Sigmoid colon (tissue), 6 donors: ENCODE measurements at regions not wholly inside any gene's neighbourhood (a gene's known extent, or its start where the extent isn't known, plus 50 kb on each side); places are given as distances from the start of the nearest gene placed in this dataset.
A peak's percentile ranks its signal among the peaks of the same experiment; 100 is the strongest.

Experiments
- DNase-seq: peaks from one replicate; pipeline ENCODE4 v3.0.0-alpha.2; 2019
- H3K27ac ChIP-seq, 4 donors: fragments of 200-600 bp; sonication (generic); one replicate each; pipeline ENCODE4 v1.5.1; 2016 to 2019; ENCODE audit warnings: mild to moderate bottlenecking in 1 of 4
- H3K27me3 ChIP-seq, 3 donors: fragments of 200-600 bp; sonication (generic); one replicate each; pipeline ENCODE4 v1.5.1; 2019; ENCODE audit warnings: mild to moderate bottlenecking in 1 of 3
- H3K36me3 ChIP-seq, 4 donors: fragments of 200-600 bp; sonication (generic); one replicate each; pipeline ENCODE4 v1.5.1; 2016 to 2019
- H3K4me1 ChIP-seq, 4 donors: fragments of 200-600 bp; sonication (generic); one replicate each; pipeline ENCODE4 v1.5.1; 2017 to 2019
- H3K4me3 ChIP-seq, 4 donors: fragments of 200-600 bp; sonication (generic); one replicate each; pipeline ENCODE4 v1.5.1; 2017 to 2019; ENCODE audit warnings: mild to moderate bottlenecking in 2 of 4, moderate library complexity in 1 of 4
- H3K9me3 ChIP-seq, 4 donors: fragments of 200-600 bp in 3 of 4; sonication (generic) in 3 of 4; one replicate each; pipeline versions ENCODE4 v1.5.1 to v1.6.1; 2013 to 2019
- EP300 ChIP-seq, 4 donors: sonication (generic); formaldehyde crosslinking; IDR thresholded peaks; one replicate each; pipeline ENCODE4 v1.6.1; 2017; ENCODE audit warnings: antibody characterized with exemption in 4 of 4
- POLR2A ChIP-seq, 2 donors: fragments of 450-650 bp; IDR thresholded peaks; one replicate each; pipeline ENCODE4 v1.6.1; 2016; ENCODE audit warnings: antibody characterized with exemption in 2 of 2, mild to moderate bottlenecking in 2 of 2, moderate library complexity in 2 of 2
- POLR2AphosphoS5 ChIP-seq, 4 donors: sonication (generic); formaldehyde crosslinking; IDR thresholded peaks; one replicate each; pipeline ENCODE4 v1.6.1; 2017; ENCODE audit warnings: antibody characterized with exemption in 4 of 4
- WGBS, 2 donors: extraction: QIAGEN DNeasy Blood & Tissue Kit; methylation state at CpG; one replicate each; pipeline ENCODE4 v1.1.7; 2013; 5-methylcytosine and 5-hydroxymethylcytosine counted together
- intact Hi-C: fragments of 100-400 bp; cut with DNase I; formaldehyde crosslinking; loops from one replicate; pipeline ENCODE4 v1.15.1; 2023
- TF ChIP-seq, protein P1 (sequence below), 4 experiments: fragments of 450-650 bp in 3 of 4; fragments of 200-600 bp in 1 of 4; IDR thresholded peaks; one replicate each; pipeline ENCODE4 v1.5.1; 2016 to 2019; ENCODE audit warnings: antibody characterized with exemption in 4 of 4, mild to moderate bottlenecking in 3 of 4, moderate library complexity in 2 of 4
- donor health status: healthy with polysubstance abuse.
- donor health status: healthy.

DNA sequence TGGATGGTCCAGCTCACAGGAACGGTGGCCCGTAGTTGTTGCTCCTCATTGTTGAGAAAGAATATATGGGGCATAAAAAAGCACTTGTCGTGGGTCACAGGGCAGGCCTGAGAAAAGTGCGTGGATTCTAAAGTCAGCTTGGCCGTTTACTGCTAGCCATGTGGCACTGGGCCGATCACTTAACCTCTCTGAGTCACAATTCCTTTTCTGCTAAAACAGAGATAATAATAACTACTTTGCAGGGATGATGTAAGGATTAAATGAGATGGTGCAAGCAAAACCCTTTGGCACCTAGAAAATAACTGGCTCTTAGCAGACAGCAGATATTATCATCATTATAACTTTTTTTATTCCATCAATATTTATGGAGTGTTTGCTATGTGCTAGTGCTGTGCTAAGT lies 579.7 kb downstream of the CCDC171 start:
- Histone ChIP-seq H3K27ac (no peak overlapping the region), H3K4me1 (no peaks in the 10 kb centered on the region), H3K36me3 (no peaks in the 10 kb centered on the region), H3K27me3 (no peaks in the 10 kb centered on the region), H3K9me3 (no peaks in the 10 kb centered on the region), H3K4me3 (no peak overlapping the region)
- no peak for DNase-seq
- intact Hi-C loops = loop anchor here (10.0 kb wide), 1 partner anchor 258 kb away; no protein-coding TSS in a partner anchor
- WGBS, 2 donors = 71 to 85% methylated on average over 6 of the region's 6 CpGs
- TF ChIP-seq, protein P1, sequence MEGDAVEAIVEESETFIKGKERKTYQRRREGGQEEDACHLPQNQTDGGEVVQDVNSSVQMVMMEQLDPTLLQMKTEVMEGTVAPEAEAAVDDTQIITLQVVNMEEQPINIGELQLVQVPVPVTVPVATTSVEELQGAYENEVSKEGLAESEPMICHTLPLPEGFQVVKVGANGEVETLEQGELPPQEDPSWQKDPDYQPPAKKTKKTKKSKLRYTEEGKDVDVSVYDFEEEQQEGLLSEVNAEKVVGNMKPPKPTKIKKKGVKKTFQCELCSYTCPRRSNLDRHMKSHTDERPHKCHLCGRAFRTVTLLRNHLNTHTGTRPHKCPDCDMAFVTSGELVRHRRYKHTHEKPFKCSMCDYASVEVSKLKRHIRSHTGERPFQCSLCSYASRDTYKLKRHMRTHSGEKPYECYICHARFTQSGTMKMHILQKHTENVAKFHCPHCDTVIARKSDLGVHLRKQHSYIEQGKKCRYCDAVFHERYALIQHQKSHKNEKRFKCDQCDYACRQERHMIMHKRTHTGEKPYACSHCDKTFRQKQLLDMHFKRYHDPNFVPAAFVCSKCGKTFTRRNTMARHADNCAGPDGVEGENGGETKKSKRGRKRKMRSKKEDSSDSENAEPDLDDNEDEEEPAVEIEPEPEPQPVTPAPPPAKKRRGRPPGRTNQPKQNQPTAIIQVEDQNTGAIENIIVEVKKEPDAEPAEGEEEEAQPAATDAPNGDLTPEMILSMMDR (IDR thresholded peaks at IDR 0.05) = no peak
- TF ChIP-seq EP300 (IDR thresholded peaks at IDR 0.05) = no peak
- TF ChIP-seq POLR2A (IDR thresholded peaks at IDR 0.05) = no peak
- TF ChIP-seq POLR2AphosphoS5 (IDR thresholded peaks at IDR 0.05) = no peak

DNA sequence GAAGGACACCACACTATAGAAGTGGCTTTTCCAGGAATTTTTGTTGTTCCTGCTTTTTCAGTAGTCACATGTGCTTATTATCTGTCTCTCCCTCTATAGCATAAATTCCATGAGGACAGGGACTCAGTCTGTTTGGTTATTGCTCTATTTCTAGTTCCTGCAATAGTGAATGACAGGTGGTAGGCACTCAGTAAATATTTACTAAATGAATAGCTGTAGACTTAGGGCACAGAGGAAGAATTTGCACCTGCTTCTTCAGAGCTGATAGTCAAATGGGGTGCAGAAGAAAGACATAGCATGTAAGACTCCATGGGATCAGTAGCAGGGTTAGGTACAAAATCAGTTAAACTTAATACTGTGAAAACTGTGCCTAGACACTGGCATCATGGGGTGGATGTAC lies 580.2 kb downstream of the CCDC171 start:
- no peaks in the 10 kb centered on the region for H3K27me3 ChIP-seq
- H3K4me3 ChIP-seq = no peak overlapping the region
- intact Hi-C loops = loop anchor here (10.0 kb wide), 1 partner anchor 258 kb away; no protein-coding TSS in a partner anchor
- H3K27ac ChIP-seq = no peak overlapping the region
- no peak for DNase-seq
- no peaks in the 10 kb centered on the region for H3K4me1 ChIP-seq
- H3K9me3 ChIP-seq = no peaks in the 10 kb centered on the region
- no peaks in the 10 kb centered on the region for H3K36me3 ChIP-seq
- TF ChIP-seq POLR2AphosphoS5 (IDR thresholded peaks at IDR 0.05) (no peak), EP300 (IDR thresholded peaks at IDR 0.05) (no peak), POLR2A (IDR thresholded peaks at IDR 0.05) (no peak)
- TF ChIP-seq, protein P1 (IDR thresholded peaks at IDR 0.05) = no peak

DNA sequence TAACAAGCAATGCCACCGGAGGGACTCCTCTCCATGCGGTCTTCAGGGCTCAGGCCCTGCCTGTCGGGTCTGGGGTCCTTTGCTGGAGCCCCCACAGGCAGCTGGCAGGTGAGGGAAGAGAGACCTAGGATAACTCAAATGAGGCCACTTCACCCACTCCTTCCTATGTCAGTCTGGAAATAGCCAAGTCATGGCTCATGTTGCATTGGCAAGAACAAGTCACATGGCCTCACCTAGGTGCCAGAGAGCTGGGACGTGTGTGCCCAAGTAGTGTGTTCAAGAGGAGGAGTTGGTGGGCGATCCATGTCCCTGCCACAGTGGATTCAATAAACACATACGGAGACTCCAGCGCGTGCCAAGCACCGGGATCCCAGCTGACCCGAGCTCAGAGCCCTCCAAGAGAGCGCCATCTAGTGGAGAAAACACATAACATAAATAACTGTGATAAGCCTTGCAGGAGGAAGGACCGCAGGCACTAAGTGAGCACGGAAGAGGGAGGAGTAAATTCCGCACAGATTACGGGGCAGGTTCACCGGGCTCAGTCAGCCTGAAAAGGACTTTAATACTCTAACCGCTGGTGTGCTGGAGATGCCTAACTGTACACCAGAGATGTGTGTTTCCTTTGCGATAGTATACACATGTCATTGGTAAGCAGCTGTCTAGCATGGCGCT lies 580.8 kb downstream of the CCDC171 start:
- intact Hi-C loops = loop anchor here (10.0 kb wide), 1 partner anchor 259 kb away; no protein-coding TSS in a partner anchor

DNA sequence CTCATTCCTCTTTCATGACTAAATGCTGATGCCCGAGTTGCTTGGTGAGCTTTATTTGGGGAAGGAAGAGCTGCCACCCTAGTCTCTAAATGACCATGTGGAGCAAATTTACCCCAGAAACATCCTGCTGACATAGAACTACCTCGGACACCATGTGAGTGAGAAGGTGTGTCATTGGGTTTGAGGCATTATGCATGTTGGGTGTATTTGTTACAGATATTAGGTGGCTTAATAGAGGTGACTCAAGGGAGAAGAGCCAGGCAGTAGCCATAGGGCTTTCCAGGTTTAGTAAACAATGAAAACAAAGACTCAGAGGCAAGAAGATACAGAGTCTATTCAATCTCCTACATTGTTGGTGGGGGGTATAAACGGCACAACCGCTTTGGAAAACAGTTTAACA lies 581.5 kb downstream of the CCDC171 start:
- no peak overlapping the region for H3K4me3 ChIP-seq
- TF ChIP-seq, protein P1 (IDR thresholded peaks at IDR 0.05) = no peak
- no peak for TF ChIP-seq EP300 (IDR thresholded peaks at IDR 0.05)
- TF ChIP-seq POLR2AphosphoS5 (IDR thresholded peaks at IDR 0.05) = no peak
- H3K9me3 ChIP-seq = no peaks in the 10 kb centered on the region
- H3K27ac ChIP-seq = no peak overlapping the region
- DNase-seq = no peak
- no peaks in the 10 kb centered on the region for H3K4me1 ChIP-seq
- intact Hi-C loops = loop anchor here (10.0 kb wide), 1 partner anchor 260 kb away; no protein-coding TSS in a partner anchor
- H3K36me3 ChIP-seq = no peaks in the 10 kb centered on the region
- 86 to 87% methylated on average over 4 of the region's 4 CpGs for WGBS, 2 donors
- H3K27me3 ChIP-seq = no peaks in the 10 kb centered on the region

More for the DNA sequence above, 580.8 kb downstream of the CCDC171 start:
- Histone ChIP-seq H3K4me3 (no peak overlapping the region), H3K27me3 (no peaks in the 10 kb centered on the region), H3K9me3 (no peaks in the 10 kb centered on the region), H3K4me1 (no peaks in the 10 kb centered on the region), H3K27ac (no peak overlapping the region), H3K36me3 (no peaks in the 10 kb centered on the region)
- TF ChIP-seq POLR2A (IDR thresholded peaks at IDR 0.05) (no peak), POLR2AphosphoS5 (IDR thresholded peaks at IDR 0.05) (no peak), EP300 (IDR thresholded peaks at IDR 0.05) (no peak)
- TF ChIP-seq, protein P1 (IDR thresholded peaks at IDR 0.05) = peak in 2 of 4 experiments; percentile 18 to 45
- DNase-seq = no peak
- WGBS, 2 donors = 35 to 41% methylated on average over 19 of the region's 19 CpGs
